ENCODE measurements at regions not wholly inside any gene's neighbourhood (a gene's known extent, or its start where the extent isn't known, plus 50 kb on each side); places are given as distances from the start of the nearest gene placed in this dataset.

GRCh38 chr13:48904668-48905290 is 70.9 kb upstream of the FNDC3A start:
- no peak overlapping the region for H3K4me3 ChIP-seq (ENCODE audit: low read length)
- Mint-ChIP-seq H3K27me3 (ENCODE audit: low read depth in 2 of 2) (peaks cover 11 to 32% of the 10 kb centered on the region in 2 donors), H3K36me3 (no peaks in the 10 kb centered on the region), H3K4me1 (no peaks in the 10 kb centered on the region), H3K9me3 (no peaks in the 10 kb centered on the region), H3K27ac (no peak overlapping the region), H3K4me3 (no peak overlapping the region)
- WGBS (ENCODE audit: insufficient coverage), result 98% methylated on average over 2 of the region's 2 CpGs
- H3K27ac ChIP-seq (ENCODE audit: low read length), result no peak overlapping the region
- ATAC-seq (no peak), DNase-seq (no peak)
- intact Hi-C loops (cut with micrococcal nuclease), result no loop called here
- no peaks in the 10 kb centered on the region for H3K9me3 ChIP-seq (ENCODE audit: control insufficient read depth, insufficient read depth, low read length)
- TF ChIP-seq CTCF (IDR thresholded peaks at IDR 0.05), result no peak
- H3K36me3 ChIP-seq (ENCODE audit: control insufficient read depth, insufficient read depth, low read length), result no peaks in the 10 kb centered on the region
- no peaks in the 10 kb centered on the region for H3K4me1 ChIP-seq (ENCODE audit: control insufficient read depth, insufficient read depth, low read length)
- H3K27me3 ChIP-seq (ENCODE audit: control insufficient read depth, insufficient read depth, low read length), result peaks cover 5% of the 10 kb centered on the region

GRCh38 chr13:48906200-48906599 is 69.5 kb upstream of the FNDC3A start:
- intact Hi-C loops (cut with micrococcal nuclease), result no loop called here
- no peak for TF ChIP-seq CTCF (IDR thresholded peaks at IDR 0.05)
- Histone ChIP-seq H3K27ac (ENCODE audit: low read length) (no peak overlapping the region), H3K4me1 (ENCODE audit: control insufficient read depth, insufficient read depth, low read length) (no peaks in the 10 kb centered on the region), H3K27me3 (ENCODE audit: control insufficient read depth, insufficient read depth, low read length) (peaks cover 3% of the 10 kb centered on the region), H3K36me3 (ENCODE audit: control insufficient read depth, insufficient read depth, low read length) (no peaks in the 10 kb centered on the region), H3K4me3 (ENCODE audit: low read length) (no peak overlapping the region), H3K9me3 (ENCODE audit: control insufficient read depth, insufficient read depth, low read length) (no peaks in the 10 kb centered on the region)
- DNase-seq, result no peak
- H3K36me3 Mint-ChIP-seq, result no peaks in the 10 kb centered on the region
- peaks cover 11 to 29% of the 10 kb centered on the region in 2 donors for H3K27me3 Mint-ChIP-seq (ENCODE audit: low read depth in 2 of 2)
- H3K27ac Mint-ChIP-seq, result no peak overlapping the region
- no peaks in the 10 kb centered on the region for H3K4me1 Mint-ChIP-seq
- ATAC-seq, result no peak
- H3K9me3 Mint-ChIP-seq, result no peaks in the 10 kb centered on the region
- WGBS (ENCODE audit: insufficient coverage), result 92% methylated on average over 5 of the region's 6 CpGs
- H3K4me3 Mint-ChIP-seq, result no peak overlapping the region

GRCh38 chr13:48908381-48909055 is 67.2 kb upstream of the FNDC3A start:
- ATAC-seq (no peak), DNase-seq (no peak)
- Mint-ChIP-seq H3K4me1 (no peaks in the 10 kb centered on the region), H3K9me3 (no peaks in the 10 kb centered on the region), H3K36me3 (no peaks in the 10 kb centered on the region), H3K27ac (no peak overlapping the region), H3K27me3 (ENCODE audit: low read depth in 2 of 2) (peaks cover 8 to 12% of the 10 kb centered on the region in 2 donors), H3K4me3 (no peak overlapping the region)
- H3K27ac ChIP-seq (ENCODE audit: low read length), result no peak overlapping the region
- no peaks in the 10 kb centered on the region for H3K36me3 ChIP-seq (ENCODE audit: control insufficient read depth, insufficient read depth, low read length)
- no peak overlapping the region for H3K4me3 ChIP-seq (ENCODE audit: low read length)
- no peaks in the 10 kb centered on the region for H3K9me3 ChIP-seq (ENCODE audit: control insufficient read depth, insufficient read depth, low read length)
- TF ChIP-seq CTCF (IDR thresholded peaks at IDR 0.05), result no peak
- intact Hi-C loops (cut with micrococcal nuclease), result no loop called here
- H3K4me1 ChIP-seq (ENCODE audit: control insufficient read depth, insufficient read depth, low read length), result no peaks in the 10 kb centered on the region
- H3K27me3 ChIP-seq (ENCODE audit: control insufficient read depth, insufficient read depth, low read length), result no peaks in the 10 kb centered on the region
- 91% methylated on average over 2 of the region's 2 CpGs for WGBS (ENCODE audit: insufficient coverage)

- Mint-ChIP-seq H3K27me3 (ENCODE audit: low read depth in 2 of 2) (peaks cover 8 to 12% of the 10 kb centered on the region in 2 donors), H3K4me3 (no peak overlapping the region), H3K4me1 (no peaks in the 10 kb centered on the region), H3K27ac (no peak overlapping the region), H3K9me3 (no peaks in the 10 kb centered on the region), H3K36me3 (no peaks in the 10 kb centered on the region)
- no peaks in the 10 kb centered on the region for H3K36me3 ChIP-seq (ENCODE audit: control insufficient read depth, insufficient read depth, low read length)
- intact Hi-C loops (cut with micrococcal nuclease), result no loop called here
- H3K27me3 ChIP-seq (ENCODE audit: control insufficient read depth, insufficient read depth, low read length), result no peaks in the 10 kb centered on the region
- no peak overlapping the region for H3K4me3 ChIP-seq (ENCODE audit: low read length)
- DNase-seq (no peak), ATAC-seq (no peak)
- H3K27ac ChIP-seq (ENCODE audit: low read length), result no peak overlapping the region
- TF ChIP-seq CTCF (IDR thresholded peaks at IDR 0.05), result no peak
- WGBS (ENCODE audit: insufficient coverage), result 94% methylated on average over 2 of the region's 2 CpGs
- H3K9me3 ChIP-seq (ENCODE audit: control insufficient read depth, insufficient read depth, low read length), result no peaks in the 10 kb centered on the region
- no peaks in the 10 kb centered on the region for H3K4me1 ChIP-seq (ENCODE audit: control insufficient read depth, insufficient read depth, low read length)
Measured at GRCh38 chr13:48909056-48909389, 66.7 kb upstream of the FNDC3A start.

Data from natural killer cell (primary cell).